ENCODE measurements at regions not wholly inside any gene's neighbourhood (a gene's known extent, or its start where the extent isn't known, plus 50 kb on each side); places are given as distances from the start of the nearest gene placed in this dataset.

DNA sequence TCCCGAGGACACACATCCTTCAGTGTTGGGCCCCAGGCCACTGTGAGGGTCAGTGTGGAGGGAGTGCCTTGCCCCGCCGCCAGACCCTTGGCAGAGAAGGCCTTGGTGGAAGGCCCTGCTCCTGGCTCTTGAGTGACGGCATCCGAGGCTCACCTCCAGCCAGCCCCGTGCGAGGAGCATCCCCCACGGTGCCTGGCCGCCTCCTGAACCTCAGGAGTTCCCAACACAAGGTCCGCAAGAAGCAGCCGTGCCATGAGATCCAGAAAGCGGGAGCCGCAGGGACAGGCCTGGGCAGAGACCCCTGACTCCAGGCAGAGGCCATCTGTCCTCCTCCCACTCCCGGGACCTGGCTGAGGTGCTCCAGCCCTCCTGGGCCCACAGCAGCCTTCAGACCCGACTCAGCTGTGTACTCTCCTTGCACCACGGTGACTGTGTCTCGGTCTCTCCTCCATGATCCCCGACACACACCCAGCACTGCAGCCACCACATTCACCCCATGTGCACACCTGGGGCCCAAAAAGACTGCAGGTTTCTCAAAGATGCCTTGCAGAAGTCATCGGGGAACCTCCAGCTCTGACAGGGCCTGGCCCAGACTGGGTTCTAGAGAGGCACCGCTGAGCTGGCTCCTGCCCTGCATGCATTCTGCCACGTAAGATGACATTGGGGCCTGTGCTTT, 870.2 kb downstream of the BRD1 start:
- Mint-ChIP-seq H3K36me3 (ENCODE audit: low read depth) (no peaks in the 10 kb centered on the region; the same call in 2 of the 3 replicates), H3K4me3 (no peak overlapping the region), H3K9me3 (no peaks in the 10 kb centered on the region; the same call in none of the 3 replicates), H3K27ac (no peak overlapping the region), H3K27me3 (ENCODE audit: insufficient read depth, low read depth, poor library complexity) (peaks cover 8% of the 10 kb centered on the region), H3K4me1 (peaks cover 16% of the 10 kb centered on the region)
- no peaks in the 10 kb centered on the region for H3K36me3 ChIP-seq (ENCODE audit: insufficient read depth)
- no peaks in the 10 kb centered on the region for H3K9me2 ChIP-seq (ENCODE audit: insufficient read depth)
- H3K27ac ChIP-seq (ENCODE audit: low read depth), result no peak overlapping the region
- no peak overlapping the region for H3K4me3 ChIP-seq
- no peak overlapping the region for H2AFZ ChIP-seq
- no peak overlapping the region for H3K4me2 ChIP-seq
- H3K4me1 ChIP-seq (ENCODE audit: insufficient read depth), result no peaks in the 10 kb centered on the region
- no peak for DNase-seq (ENCODE audit: low spot score)
- H3F3A ChIP-seq (replicated peaks; ENCODE audit: low read depth), result no peaks in the 10 kb centered on the region
- H4K20me1 ChIP-seq (replicated peaks; ENCODE audit: insufficient read depth), result no peaks in the 10 kb centered on the region
- ATAC-seq, result no peak
- no peaks in the 10 kb centered on the region for H3K27me3 ChIP-seq (ENCODE audit: insufficient read depth)
- H3K79me2 ChIP-seq (replicated peaks; ENCODE audit: insufficient read depth), result no peaks in the 10 kb centered on the region
- TF ChIP-seq EZH2phosphoT487 (IDR thresholded peaks at IDR 0.05; ENCODE audit: unreplicated experiment) (no peak), STAT1 (IDR thresholded peaks at IDR 0.05; ENCODE audit: unreplicated experiment) (no peak), POLR2AphosphoS5 (IDR thresholded peaks at IDR 0.05; ENCODE audit: low read depth) (no peak), ZNF114 (CRISPR knock-in tag; IDR thresholded peaks at IDR 0.05) (no peak), JUNB (IDR thresholded peaks at IDR 0.05; ENCODE audit: unreplicated experiment) (no peak), NANOG (IDR thresholded peaks at IDR 0.05; ENCODE audit: borderline replicate concordance) (no peak), ZNF331 (CRISPR knock-in tag; IDR thresholded peaks at IDR 0.05; ENCODE audit: low read depth) (no peak), EZH2 (IDR thresholded peaks at IDR 0.05; ENCODE audit: low read depth, unreplicated experiment) (no peak), CREB1 (CRISPR knock-in tag; IDR thresholded peaks at IDR 0.05; ENCODE audit: low read depth) (no peak)
- TF ChIP-seq, protein P1, sequence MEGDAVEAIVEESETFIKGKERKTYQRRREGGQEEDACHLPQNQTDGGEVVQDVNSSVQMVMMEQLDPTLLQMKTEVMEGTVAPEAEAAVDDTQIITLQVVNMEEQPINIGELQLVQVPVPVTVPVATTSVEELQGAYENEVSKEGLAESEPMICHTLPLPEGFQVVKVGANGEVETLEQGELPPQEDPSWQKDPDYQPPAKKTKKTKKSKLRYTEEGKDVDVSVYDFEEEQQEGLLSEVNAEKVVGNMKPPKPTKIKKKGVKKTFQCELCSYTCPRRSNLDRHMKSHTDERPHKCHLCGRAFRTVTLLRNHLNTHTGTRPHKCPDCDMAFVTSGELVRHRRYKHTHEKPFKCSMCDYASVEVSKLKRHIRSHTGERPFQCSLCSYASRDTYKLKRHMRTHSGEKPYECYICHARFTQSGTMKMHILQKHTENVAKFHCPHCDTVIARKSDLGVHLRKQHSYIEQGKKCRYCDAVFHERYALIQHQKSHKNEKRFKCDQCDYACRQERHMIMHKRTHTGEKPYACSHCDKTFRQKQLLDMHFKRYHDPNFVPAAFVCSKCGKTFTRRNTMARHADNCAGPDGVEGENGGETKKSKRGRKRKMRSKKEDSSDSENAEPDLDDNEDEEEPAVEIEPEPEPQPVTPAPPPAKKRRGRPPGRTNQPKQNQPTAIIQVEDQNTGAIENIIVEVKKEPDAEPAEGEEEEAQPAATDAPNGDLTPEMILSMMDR (conservative IDR thresholded peaks at IDR 0.05; ENCODE audit: low read depth in 2 of 2), result no peak
- TF ChIP-seq, protein P2, sequence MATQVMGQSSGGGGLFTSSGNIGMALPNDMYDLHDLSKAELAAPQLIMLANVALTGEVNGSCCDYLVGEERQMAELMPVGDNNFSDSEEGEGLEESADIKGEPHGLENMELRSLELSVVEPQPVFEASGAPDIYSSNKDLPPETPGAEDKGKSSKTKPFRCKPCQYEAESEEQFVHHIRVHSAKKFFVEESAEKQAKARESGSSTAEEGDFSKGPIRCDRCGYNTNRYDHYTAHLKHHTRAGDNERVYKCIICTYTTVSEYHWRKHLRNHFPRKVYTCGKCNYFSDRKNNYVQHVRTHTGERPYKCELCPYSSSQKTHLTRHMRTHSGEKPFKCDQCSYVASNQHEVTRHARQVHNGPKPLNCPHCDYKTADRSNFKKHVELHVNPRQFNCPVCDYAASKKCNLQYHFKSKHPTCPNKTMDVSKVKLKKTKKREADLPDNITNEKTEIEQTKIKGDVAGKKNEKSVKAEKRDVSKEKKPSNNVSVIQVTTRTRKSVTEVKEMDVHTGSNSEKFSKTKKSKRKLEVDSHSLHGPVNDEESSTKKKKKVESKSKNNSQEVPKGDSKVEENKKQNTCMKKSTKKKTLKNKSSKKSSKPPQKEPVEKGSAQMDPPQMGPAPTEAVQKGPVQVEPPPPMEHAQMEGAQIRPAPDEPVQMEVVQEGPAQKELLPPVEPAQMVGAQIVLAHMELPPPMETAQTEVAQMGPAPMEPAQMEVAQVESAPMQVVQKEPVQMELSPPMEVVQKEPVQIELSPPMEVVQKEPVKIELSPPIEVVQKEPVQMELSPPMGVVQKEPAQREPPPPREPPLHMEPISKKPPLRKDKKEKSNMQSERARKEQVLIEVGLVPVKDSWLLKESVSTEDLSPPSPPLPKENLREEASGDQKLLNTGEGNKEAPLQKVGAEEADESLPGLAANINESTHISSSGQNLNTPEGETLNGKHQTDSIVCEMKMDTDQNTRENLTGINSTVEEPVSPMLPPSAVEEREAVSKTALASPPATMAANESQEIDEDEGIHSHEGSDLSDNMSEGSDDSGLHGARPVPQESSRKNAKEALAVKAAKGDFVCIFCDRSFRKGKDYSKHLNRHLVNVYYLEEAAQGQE (IDR thresholded peaks at IDR 0.05; ENCODE audit: unreplicated experiment), result no peak
- TF ChIP-seq, protein P3, sequence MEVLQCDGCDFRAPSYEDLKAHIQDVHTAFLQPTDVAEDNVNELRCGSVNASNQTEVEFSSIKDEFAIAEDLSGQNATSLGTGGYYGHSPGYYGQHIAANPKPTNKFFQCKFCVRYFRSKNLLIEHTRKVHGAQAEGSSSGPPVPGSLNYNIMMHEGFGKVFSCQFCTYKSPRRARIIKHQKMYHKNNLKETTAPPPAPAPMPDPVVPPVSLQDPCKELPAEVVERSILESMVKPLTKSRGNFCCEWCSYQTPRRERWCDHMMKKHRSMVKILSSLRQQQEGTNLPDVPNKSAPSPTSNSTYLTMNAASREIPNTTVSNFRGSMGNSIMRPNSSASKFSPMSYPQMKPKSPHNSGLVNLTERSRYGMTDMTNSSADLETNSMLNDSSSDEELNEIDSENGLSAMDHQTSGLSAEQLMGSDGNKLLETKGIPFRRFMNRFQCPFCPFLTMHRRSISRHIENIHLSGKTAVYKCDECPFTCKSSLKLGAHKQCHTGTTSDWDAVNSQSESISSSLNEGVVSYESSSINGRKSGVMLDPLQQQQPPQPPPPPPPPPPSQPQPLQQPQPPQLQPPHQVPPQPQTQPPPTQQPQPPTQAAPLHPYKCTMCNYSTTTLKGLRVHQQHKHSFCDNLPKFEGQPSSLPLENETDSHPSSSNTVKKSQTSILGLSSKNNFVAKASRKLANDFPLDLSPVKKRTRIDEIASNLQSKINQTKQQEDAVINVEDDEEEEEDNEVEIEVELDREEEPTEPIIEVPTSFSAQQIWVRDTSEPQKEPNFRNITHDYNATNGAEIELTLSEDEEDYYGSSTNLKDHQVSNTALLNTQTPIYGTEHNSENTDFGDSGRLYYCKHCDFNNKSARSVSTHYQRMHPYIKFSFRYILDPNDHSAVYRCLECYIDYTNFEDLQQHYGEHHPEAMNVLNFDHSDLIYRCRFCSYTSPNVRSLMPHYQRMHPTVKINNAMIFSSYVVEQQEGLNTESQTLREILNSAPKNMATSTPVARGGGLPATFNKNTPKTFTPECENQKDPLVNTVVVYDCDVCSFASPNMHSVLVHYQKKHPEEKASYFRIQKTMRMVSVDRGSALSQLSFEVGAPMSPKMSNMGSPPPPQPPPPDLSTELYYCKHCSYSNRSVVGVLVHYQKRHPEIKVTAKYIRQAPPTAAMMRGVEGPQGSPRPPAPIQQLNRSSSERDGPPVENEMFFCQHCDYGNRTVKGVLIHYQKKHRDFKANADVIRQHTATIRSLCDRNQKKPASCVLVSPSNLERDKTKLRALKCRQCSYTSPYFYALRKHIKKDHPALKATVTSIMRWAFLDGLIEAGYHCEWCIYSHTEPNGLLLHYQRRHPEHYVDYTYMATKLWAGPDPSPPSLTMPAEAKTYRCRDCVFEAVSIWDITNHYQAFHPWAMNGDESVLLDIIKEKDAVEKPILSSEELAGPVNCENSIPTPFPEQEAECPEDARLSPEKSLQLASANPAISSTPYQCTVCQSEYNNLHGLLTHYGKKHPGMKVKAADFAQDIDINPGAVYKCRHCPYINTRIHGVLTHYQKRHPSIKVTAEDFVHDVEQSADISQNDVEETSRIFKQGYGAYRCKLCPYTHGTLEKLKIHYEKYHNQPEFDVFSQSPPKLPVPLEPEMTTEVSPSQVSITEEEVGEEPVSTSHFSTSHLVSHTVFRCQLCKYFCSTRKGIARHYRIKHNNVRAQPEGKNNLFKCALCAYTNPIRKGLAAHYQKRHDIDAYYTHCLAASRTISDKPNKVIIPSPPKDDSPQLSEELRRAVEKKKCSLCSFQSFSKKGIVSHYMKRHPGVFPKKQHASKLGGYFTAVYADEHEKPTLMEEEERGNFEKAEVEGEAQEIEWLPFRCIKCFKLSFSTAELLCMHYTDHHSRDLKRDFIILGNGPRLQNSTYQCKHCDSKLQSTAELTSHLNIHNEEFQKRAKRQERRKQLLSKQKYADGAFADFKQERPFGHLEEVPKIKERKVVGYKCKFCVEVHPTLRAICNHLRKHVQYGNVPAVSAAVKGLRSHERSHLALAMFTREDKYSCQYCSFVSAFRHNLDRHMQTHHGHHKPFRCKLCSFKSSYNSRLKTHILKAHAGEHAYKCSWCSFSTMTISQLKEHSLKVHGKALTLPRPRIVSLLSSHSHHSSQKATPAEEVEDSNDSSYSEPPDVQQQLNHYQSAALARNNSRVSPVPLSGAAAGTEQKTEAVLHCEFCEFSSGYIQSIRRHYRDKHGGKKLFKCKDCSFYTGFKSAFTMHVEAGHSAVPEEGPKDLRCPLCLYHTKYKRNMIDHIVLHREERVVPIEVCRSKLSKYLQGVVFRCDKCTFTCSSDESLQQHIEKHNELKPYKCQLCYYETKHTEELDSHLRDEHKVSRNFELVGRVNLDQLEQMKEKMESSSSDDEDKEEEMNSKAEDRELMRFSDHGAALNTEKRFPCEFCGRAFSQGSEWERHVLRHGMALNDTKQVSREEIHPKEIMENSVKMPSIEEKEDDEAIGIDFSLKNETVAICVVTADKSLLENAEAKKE (CRISPR knock-in tag; IDR thresholded peaks at IDR 0.05), result no peak

Measured in GM23338 (cell line).